GM12878 (cell line): ENCODE measurements at regions not wholly inside any gene's neighbourhood (a gene's known extent, or its start where the extent isn't known, plus 50 kb on each side); places are given as distances from the start of the nearest gene placed in this dataset.

Experiments used
- JUNB ChIP-seq: IDR thresholded peaks from 2 replicates; pipeline ENCODE4 v1.6.1; 2016; ENCODE audit warnings: antibody characterized with exemption, mild to moderate bottlenecking
- POLR2AphosphoS2 ChIP-seq: IDR thresholded peaks from 2 replicates; pipeline ENCODE4 v1.6.1; 2011; ENCODE audit warnings: low read depth, mild to moderate bottlenecking, low read length, improper control_type of control experiment, moderate library complexity
- SIN3A ChIP-seq: IDR thresholded peaks from 2 replicates; pipeline ENCODE4 v1.6.1; 2012; ENCODE audit warnings: low read depth, low read length, improper control_type of control experiment
- TCF7 ChIP-seq: IDR thresholded peaks from 2 replicates; pipeline ENCODE4 v1.6.1; 2014; ENCODE audit warnings: antibody characterized with exemption, borderline replicate concordance

- TF ChIP-seq SIN3A = no peak
- no peak for TF ChIP-seq JUNB
- TF ChIP-seq POLR2AphosphoS2 = no peak
- TF ChIP-seq TCF7 = no peak
Measured at GRCh38 chr6:153575528-153575927, 444.4 kb upstream of the RGS17 start.
